Hematopoietic multipotent progenitor cell treated with erythropoietin and hydrocortisone succinate and interleukin-3 and kit ligand, for 6 days (in vitro differentiated cells): ENCODE measurements at regions not wholly inside any gene's neighbourhood (a gene's known extent, or its start where the extent isn't known, plus 50 kb on each side); places are given as distances from the start of the nearest gene placed in this dataset.
A peak's percentile ranks its signal among the peaks of the same experiment; 100 is the strongest.
"Not testable (repeated sequence)": the region's sequence is repeated elsewhere in the genome, so short reads cannot be mapped to it uniquely, and the experiment has no call there.

Source experiments
- DNase-seq: peaks from one replicate; pipeline ENCODE4 v3.0.0-alpha.2; 2015

DNA sequence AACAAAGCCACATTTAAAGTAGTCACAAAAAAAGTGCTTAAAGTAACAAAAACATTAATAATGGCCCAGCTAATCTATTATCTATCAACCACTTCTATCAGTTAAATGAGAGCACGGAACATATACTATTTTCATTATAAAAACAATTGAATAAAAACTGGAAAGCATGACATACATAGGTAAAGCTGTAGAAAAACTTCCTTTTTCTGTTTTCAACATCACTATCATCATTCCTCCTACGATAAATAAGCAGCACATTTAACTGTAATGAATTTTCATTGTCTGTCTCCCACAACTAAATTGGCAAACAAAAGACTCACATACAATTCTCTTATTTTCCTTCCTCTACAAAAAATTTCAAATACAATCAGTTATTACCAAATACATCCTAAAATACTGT is 96.4 kb upstream of the DPH5 start:
- DNase-seq = no peak

DNA sequence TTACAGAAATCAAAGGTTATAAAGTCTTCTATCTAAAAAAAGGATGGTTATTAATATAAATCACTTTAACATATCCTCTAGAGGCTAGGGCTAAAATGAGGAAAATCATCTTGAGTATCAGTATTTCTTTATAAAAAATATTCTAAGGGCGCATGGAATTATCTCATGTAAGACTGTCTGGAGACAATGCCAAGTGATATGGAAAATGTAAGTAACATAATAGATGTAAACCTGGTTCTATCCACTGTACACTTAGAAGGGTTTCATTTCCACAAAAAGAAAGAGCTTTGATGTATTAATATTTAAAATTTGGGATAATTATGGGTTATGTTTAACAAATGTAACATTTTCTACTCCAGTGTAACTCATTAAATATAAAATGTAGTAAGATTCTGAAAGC is 95.9 kb upstream of the DPH5 start:
- DNase-seq = no peak

DNA sequence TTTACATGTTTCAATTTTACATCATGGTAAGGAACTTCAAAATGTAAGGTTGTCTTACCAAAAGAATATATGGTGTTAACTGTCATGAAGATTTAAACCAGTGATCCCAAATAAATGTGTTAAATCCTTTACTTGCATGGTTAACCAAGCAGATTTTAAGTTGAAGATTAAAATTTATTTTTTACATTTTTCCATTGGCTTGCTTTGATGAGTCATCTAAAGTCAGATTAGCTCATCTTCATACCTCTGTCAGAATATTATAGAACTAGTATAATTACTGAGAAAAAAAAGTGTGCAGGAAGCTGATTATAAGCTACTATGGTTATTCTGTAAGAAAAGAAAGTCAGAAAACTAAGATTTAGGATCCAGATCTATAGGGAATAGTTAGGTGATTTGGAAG is 95.3 kb upstream of the DPH5 start:
- DNase-seq = no peak

DNA sequence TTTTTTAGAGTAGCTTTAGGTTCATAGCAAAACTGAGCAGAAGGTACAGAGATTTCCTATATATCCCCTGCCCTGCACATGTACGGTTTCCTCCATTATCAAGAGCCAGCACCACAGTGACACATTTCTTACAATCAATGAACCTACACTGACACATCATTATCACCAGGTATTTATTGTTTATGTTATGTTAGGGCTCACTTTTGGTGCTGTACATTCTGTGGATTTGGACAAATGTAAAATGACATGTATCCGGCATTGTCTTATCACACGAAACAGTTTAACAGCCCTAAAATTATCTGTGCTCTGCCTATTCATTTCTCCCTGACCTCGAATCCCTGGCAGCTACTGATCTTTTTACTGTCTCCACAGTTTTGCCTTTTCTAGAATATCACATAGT is 93.7 kb upstream of the DPH5 start:
- DNase-seq = peak; percentile 79

DNA sequence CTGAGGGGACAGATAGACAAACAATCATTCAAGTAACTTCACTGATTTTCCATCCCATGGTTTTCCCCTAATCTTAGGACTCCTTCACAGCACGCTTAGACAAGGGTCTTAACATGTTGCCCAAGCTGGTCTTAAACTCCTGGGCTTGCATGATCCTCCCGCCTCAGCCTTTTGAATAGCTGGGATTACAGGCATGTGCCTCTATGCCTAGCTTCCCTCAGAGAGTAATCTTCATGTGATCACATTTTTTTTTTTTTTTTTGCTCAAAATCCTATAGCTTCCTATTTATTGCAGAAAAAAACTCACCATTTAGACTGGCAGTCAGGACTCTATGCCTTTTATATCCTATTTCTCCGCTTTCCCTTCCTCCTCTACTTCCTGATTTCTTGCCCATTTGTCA is 90.4 kb upstream of the DPH5 start:
- DNase-seq = no peak

DNA sequence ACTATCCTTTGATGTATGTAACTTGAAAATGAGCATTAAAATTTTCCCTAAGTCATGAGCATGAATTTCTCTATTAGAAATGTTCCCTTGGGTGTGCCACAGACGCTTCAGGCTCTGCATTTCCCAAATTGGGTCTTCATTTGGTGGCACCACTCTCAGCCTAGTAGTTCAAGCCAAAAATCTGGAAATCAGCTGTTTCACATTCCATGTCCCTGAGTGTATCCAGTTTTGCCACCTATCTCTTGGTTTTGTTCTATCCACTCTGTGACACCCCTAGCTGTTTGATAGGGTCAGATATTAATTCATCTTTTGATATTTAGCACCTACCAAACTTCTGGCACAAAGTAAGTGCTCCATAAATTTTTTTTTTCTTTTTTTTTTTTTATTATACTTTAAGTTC is 89.5 kb upstream of the DPH5 start:
- no peak for DNase-seq

DNA sequence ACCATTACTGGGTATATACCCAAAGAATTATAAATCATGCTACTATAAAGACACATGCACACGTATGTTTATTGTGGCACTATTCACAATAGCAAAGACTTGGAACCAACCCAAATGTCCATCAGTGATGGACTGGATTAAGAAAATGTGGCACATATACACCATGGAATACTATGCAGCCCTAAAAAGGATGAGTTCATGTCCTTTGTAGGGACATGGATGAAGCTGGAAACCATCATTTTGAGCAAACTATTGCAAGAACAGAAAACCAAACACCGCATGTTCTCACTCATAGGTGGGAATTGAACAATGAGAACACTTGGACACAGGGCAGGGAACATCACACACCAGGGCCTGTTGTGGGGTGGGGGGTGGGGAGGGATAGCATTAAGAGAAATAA is 88.5 kb upstream of the DPH5 start:
- not testable (repeated sequence) for DNase-seq

DNA sequence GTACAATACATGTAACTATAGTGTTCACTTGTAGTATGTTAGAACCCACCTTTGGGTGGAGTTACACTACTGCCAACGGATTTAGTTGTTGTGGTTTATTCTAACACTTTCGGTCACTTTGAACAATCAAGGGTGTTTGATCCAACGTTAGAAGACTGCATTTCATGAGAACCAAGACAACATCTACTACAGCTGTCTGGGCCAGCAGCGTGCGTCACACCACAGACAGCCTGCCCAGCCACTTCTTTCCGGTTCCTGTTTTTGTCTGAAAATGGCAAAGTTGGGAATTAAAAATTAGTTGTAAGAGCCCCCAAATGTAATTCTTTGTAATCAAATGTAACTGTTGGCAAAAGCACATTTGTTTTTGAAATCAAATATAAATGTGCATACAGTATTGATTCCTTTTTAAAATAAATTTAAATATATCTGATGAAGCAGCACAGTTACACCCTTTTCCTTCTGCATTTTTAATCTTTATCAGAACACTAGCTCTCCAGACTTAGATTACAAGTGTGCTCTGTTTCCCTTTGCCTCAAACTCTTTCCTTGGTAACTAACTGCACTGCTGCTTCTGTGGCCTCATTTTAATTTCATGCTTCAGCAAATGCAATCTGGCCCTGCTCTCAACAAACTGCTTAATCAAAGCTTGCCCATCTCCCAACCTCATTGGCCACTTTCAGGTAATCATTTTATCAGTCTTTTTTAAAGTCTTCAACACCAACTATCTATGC is 86.6 kb upstream of the DPH5 start:
- DNase-seq = peak; percentile 88

DNA sequence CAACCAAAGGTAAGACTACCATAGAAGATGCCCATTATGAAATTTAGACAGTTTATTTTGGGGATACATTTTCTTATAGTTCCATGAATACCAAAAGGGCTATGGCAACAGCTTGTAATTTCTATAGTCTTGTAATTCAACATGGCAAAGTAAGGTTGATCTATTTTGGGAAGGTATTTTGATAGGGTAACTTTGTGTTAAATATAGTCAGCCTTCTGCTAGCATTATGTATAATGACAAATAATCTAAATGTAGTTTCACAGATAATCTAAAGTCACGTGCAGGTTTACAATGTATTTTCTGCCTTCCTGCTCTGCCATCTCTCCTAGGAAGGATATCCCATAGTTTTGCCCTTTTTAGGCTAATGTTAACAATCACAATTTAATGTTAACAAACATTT is 85.9 kb upstream of the DPH5 start:
- no peak for DNase-seq

DNA sequence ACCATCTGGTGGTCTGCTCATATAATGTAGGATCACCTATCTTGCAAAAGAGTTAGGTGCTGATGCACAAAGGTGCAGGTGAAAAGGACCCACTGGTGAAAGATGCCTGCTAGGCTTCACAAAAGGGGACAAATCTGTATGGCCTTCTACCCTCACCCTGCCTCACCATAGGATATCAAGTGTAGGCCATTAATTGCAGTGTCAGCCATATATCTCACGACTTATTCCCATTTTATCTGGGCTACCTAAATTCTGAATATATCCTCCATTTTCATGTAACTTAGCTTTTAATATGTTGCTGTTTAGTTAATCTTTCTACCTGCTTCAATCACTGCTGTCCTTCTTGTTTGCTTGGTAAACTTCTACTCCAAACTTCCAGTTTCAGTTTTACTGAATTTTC is 84.2 kb upstream of the DPH5 start:
- DNase-seq = no peak

DNA sequence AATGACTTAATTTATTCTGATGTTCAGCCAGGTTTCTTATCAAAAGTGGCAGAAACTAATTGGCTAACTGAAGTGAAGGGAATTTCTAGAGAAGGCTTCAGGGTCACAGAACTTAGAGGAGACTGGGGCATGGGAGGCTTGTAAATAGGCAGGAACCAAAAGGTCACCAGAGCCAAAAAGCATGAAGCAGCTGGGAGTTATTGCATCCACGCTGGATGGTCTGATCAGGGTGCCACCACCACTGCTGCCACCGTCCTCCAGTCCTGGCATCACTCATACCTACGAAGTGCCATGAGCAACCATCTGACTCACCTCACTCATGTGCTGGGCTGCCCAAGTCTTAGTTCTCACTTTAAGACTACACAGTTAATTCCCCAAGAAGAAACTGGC is 82.5 kb upstream of the DPH5 start:
- DNase-seq = peak; percentile 55

DNA sequence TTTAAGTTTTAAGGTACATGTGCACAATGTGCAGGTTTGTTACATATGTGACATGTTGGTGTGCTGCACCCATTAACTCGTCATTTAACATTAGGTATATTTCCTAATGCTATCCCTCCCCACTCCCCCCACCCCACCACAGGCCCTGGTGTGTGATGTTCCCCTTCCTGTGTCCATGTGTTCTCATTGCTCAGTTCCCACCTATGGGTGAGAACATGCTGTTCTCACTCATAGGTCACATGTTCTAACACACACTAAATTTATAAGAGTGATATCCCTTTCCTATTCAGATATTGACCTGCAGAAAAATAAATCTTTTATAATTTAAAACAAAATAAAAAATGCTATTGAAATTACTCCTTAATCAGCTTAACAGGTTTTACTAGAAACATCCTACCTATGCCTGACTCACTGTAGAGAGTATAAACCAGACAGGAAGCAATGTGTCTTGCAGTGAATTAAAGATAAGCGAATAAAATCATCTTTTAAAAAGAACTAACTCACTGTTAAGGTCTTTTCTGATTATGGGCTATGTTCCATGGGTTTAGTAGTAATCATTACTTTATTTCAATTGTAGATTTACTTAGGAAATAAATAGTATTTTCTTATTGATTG is 82.0 kb upstream of the DPH5 start:
- peak; percentile 63 for DNase-seq

DNA sequence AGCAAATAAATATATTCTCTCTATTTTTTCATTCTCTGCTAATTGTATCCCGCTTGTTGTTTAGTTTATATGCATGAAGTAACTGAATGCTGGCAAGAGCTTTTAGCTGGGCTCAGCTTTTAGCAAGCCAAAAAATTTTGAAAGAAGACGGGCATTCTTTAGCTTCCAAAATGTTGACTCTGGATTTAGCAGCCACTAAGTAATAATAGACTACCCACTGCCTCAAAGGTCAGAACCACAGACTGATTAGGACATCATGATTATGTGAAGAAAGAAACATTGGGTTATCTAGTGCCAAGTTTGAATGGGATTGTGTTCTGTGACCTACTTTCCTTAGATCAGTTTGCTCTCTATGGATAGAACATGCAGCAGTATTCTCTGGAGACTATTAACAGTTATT is 80.3 kb upstream of the DPH5 start:
- no peak for DNase-seq

DNA sequence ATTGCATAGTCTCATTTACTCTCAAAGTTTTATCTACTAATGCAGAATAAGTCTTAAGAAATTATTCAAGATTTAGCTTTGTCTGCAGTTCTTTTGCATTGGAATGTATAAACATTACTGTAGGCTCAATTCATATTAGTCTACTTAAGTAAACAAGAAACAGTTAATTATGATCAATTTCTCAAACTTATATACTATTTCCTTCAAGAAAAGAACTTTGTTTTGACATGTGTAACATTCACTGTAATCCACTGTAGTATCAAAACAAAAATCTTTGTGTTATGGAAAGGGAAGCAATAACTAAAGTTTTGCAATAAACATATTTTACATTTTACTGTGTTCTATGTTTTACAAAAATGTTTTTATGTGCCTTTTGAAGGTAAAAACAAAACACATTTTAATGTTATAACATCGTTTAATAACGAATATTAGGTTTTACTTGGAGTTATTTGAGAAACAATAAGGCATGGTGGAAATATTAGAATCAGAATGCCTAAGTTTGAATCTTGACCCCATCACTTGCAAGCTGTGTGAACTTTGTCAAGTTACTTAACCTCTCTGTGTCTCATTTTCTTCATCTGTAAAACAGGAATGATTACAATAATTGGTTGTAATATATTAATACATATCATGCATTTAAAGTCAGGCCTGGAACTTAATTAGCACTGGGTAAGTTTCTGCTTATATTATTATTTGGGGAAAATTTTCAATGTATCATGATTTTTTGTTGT is 77.0 kb upstream of the DPH5 start:
- no peak for DNase-seq

DNA sequence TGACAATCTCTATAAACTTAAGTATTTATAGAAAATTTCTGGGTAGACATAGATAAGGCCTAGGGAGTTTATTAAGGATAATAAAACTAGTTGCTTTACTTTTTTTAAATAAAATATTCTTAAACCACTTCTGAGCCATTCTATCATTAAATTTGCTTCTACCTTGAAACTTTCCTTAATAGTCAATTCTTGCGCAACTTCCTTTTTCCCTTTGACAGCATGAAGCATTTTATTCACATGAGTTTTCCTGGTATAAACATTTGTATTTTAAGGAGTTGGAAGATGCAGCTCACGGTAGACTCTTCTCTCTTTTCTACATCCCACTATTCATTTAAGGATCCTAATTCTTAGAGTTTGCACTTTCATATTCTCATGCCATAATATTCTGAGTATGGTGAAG is 75.8 kb upstream of the DPH5 start:
- DNase-seq = no peak

DNA sequence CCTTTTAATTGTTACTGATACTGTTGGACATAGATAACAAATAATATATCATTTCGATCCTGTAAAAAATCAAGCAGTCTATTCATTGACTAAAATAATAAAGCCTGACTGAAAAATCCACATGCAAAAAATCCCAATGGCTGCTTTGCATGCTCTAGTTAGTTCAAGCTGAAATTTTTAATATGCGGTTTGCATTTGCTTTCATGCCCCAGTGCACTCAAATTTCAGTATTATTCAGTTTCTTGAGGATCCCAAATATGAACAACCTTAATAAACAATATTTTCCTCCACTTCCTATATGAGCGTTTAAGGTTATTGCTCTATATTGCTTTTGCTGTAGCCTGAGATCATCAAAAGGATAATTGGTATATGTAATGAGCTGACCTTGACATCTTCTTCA is 75.1 kb upstream of the DPH5 start:
- no peak for DNase-seq

DNA sequence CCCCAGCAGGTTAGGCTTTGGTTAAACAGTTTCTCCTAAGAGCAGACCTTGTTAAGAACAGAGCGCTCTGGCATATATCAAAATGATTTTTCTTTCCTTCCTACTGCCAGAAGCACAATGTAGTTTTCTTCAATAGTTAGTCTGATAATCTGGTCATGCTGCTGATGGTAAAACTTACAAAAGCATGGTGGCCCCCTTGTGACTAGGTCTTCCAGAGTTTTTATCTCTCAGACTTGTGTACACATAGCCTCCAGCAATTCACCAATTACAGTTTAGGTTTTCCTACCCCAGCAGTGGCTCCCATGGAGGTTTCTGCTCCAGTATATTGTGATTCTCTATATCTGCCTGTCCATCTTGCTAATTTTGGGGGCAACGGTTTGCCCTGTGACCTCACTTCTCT is 73.3 kb upstream of the DPH5 start:
- DNase-seq = no peak

DNA sequence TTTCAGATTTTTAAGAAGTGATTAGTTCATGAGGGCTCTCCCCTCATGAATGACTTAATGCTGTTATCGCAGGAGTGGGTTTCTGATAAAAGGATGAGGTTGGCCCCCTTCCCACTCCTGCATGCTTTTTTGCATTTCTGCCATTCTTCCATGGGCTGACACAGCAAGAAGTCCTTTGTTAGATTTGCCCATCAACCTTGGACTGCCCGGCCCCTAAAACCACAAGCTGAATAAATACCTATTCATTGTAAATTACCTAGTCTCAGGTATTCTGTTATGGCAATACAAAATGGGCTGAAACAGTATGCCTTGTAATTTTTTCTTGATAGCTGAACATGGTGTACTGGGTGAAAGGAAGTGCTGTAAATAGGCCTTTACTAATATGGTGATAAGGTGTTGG is 72.7 kb upstream of the DPH5 start:
- no peak for DNase-seq

DNA sequence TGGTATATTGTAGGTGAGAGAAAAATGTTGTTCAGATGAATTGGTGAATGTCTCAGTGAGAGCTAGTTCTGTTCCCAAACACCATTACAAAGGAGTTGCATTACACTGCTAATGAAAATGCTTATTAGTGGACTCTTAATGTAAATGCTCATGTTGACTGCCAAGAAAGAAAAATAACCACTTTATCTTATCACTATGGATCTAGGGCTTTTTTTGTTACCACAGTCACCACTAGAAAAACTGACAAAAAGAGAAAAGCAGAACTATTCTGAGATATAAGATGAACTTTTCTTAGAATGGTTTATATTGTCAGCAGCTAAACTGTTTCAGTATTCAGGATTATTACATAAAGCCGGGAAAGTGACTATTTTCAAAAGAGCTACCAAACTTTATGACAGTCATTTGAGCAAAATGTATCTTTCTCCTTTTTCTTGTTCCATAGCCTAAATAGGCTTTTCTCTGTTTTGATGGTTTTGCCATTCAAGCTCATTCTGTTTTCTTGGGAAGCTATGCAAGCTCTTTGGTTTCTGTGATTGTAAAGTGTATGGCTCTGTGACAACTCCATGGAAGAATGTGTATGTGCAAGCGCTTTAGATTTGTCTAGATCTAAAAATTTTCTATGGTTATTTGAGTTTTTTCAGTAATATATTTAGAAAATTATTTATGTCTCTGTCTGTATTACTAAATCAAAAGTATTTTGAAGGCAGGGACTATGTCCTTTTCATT is 64.2 kb upstream of the DPH5 start:
- peak; percentile 75 for DNase-seq

DNA sequence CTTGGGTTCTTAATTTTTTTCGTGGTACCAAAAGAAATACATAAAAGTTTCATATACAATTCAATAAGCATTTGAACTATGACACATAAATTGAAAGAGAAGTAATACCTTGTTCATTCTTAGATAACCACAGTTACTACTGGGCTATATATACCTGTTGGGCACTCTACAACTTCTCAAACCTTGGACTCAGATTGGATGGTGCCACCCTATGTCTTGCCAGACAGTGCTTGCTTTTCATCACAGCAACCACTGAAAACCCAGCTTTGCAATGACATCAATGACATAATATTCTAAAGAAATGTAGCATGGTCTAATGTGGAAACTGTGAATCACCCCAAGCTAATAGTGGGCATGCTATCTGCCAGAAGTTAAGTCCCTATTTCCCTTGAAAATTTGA is 62.8 kb upstream of the DPH5 start:
- no peak for DNase-seq

DNA sequence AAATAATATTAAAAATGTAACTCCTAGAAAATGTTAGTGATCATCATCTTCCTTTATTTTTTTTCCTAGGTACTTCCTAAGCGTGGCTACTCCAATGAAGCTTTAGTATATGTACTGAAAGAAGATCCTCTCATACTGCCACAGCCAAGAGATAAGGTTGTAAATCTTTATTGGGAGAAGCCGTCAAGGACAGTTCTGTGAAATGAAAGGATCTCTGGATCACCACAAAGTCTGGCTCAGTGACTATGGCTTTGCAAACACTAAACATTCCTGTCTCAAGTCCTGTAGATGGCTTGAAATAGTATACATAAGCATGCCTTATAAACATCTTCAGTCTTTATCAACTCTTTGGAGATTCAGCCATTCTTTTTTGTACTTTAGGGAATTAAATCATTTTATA is 61.2 kb upstream of the DPH5 start:
- no peak for DNase-seq

DNA sequence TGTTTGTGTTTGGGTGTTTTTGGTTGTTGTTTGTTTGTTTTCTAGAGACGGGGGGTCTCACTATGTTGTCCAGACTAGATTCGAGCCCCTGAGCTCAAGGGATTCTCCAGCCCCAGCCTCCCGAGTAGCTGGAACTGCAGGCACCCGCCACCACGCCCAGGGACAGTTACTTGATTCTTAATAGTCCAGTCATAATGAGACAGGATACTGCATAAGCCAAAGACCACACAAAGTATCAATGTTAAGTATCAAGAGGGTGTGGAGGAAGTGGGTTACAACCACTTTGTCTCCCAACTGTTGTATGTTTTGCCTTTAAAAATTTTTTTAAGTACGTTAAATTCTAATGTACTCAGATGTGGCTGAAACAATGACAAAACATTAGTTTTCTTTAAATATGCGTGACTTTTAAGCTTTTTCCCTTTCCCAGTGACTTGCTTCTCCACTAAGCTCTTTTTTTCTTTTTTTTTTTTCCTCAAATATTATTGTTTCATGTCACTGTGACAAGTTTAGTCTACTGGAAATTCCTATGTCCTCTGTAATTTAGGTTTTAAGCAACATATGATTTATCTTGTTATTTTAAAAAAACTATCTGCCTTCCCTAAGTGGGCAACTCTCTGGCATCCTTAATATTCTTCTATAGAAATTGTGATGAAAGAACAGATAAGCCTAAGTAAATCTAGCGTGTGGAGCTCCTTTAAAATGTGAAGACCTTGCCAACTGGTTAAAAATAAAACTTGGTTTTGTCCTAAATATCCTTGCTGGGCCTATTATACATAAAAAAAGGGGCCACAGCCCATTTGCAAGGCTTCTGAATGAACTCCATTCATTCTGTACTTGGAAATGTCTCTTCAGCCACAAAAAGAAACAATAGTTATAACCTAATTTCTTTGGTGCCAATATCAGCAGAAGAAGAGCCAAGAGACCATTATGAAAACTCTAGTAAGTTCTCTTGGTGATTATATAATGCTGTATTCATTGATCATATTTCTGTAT is 56.2 kb upstream of the DPH5 start:
- peak; percentile 58 for DNase-seq

DNA sequence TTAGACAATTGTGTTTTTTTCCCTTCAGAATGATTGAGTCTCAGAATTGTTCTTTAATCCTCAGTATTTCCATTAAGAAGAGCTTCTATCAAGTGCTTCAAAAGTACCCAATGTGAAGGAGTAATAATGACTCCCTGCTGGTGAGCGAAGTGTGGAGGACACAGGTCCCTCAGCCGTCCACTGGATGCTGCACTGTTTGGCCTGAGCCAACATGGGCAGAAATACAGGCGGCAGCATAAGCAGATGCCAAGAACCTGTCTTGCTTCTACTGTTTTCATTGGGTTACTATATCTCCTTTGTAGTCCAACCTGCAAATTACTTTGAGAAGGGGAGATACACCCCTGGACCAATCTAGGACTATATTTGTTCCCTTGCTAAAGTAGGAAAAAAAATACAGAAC is 55.3 kb upstream of the DPH5 start:
- no peak for DNase-seq
